ENCODE measurements at regions not wholly inside any gene's neighbourhood (a gene's known extent, or its start where the extent isn't known, plus 50 kb on each side); places are given as distances from the start of the nearest gene placed in this dataset.

DNA sequence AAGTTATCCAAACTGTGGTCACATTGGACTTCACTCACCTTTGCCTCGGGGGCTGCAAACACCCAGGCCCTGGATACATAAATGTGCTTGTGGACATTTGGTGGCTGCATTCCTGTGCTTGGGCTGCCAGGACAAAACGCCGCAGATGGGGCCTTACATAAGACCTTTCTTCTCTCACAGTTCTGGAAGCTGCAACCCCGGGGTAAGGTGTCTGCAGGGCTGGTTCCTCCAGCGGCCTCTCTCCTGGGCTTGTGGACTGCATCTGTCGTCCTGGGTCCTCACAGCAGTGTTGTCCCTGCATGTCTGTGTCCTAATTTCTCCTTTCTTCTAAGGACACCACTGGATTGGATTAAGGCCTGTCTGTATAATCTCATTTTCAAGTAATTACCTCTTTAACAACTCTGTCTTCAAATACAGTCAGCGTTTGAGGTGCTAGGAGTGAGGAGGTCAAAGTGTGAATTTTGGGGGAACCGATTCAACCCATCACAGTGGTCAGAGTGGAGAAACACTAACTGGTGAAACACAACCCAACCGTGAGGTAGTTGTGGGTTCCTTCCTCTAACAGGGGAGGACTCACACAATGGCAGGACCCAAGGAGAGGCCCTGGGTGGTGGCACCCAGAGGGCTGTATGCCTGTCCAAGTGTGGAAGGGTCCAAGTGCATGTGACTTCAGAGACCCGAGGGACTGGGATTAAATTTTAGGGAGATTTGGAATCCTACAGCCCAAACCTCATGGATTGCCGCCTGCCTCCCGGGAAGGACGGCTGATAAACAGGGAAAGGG, 415.6 kb downstream of the IRX2 start:
- H3K9me2 ChIP-seq (replicated peaks; ENCODE audit: low read depth, low read length), result no peaks in the 10 kb centered on the region
- H2AFZ ChIP-seq (ENCODE audit: low read length), result no peak overlapping the region
- no peaks in the 10 kb centered on the region for H4K20me1 ChIP-seq (ENCODE audit: insufficient read depth, low read length, poor library complexity, severe bottlenecking)
- no peaks in the 10 kb centered on the region for H3K36me3 ChIP-seq (ENCODE audit: insufficient read depth, low read length)
- no peaks in the 10 kb centered on the region for H3F3A ChIP-seq (ENCODE audit: low read depth)
- no peak overlapping the region for H3K9ac ChIP-seq (ENCODE audit: low read depth, low read length, poor library complexity, severe bottlenecking)
- H3K79me2 ChIP-seq (ENCODE audit: insufficient read depth, low read length), result no peaks in the 10 kb centered on the region
- H3K4me3 ChIP-seq (ENCODE audit: low read length, poor library complexity, severe bottlenecking), result no peak overlapping the region
- H3K4me2 ChIP-seq (ENCODE audit: low read depth, low read length, poor library complexity, severe bottlenecking), result no peak overlapping the region
- TF ChIP-seq, protein P1, sequence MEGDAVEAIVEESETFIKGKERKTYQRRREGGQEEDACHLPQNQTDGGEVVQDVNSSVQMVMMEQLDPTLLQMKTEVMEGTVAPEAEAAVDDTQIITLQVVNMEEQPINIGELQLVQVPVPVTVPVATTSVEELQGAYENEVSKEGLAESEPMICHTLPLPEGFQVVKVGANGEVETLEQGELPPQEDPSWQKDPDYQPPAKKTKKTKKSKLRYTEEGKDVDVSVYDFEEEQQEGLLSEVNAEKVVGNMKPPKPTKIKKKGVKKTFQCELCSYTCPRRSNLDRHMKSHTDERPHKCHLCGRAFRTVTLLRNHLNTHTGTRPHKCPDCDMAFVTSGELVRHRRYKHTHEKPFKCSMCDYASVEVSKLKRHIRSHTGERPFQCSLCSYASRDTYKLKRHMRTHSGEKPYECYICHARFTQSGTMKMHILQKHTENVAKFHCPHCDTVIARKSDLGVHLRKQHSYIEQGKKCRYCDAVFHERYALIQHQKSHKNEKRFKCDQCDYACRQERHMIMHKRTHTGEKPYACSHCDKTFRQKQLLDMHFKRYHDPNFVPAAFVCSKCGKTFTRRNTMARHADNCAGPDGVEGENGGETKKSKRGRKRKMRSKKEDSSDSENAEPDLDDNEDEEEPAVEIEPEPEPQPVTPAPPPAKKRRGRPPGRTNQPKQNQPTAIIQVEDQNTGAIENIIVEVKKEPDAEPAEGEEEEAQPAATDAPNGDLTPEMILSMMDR (conservative IDR thresholded peaks at IDR 0.05; ENCODE audit: low read length), result no peak
- no peak for TF ChIP-seq EZH2phosphoT487 (IDR thresholded peaks at IDR 0.05; ENCODE audit: borderline replicate concordance)
- no peaks in the 10 kb centered on the region for H3K4me1 ChIP-seq (ENCODE audit: insufficient read depth, low read length, poor library complexity, severe bottlenecking)
- H3K9me3 ChIP-seq (ENCODE audit: insufficient read depth, low read depth, low read length), result no peaks in the 10 kb centered on the region; the same call in 1 of the 2 replicates
- no peaks in the 10 kb centered on the region for H3K27me3 ChIP-seq (ENCODE audit: insufficient read depth, low read length, poor library complexity, severe bottlenecking)

- Histone ChIP-seq H3K4me1 (ENCODE audit: insufficient read depth, low read length, poor library complexity, severe bottlenecking) (no peaks in the 10 kb centered on the region), H3K4me2 (ENCODE audit: low read depth, low read length, poor library complexity, severe bottlenecking) (no peak overlapping the region), H3K36me3 (ENCODE audit: insufficient read depth, low read length) (no peaks in the 10 kb centered on the region), H3F3A (ENCODE audit: low read depth) (no peaks in the 10 kb centered on the region), H3K79me2 (ENCODE audit: insufficient read depth, low read length) (no peaks in the 10 kb centered on the region), H2AFZ (ENCODE audit: low read length) (no peak overlapping the region), H4K20me1 (ENCODE audit: insufficient read depth, low read length, poor library complexity, severe bottlenecking) (no peaks in the 10 kb centered on the region), H3K4me3 (ENCODE audit: low read length, poor library complexity, severe bottlenecking) (no peak overlapping the region), H3K9me3 (ENCODE audit: insufficient read depth, low read depth, low read length) (no peaks in the 10 kb centered on the region; the same call in 1 of the 2 replicates), H3K27me3 (ENCODE audit: insufficient read depth, low read length, poor library complexity, severe bottlenecking) (no peaks in the 10 kb centered on the region), H3K9me2 (replicated peaks; ENCODE audit: low read depth, low read length) (no peaks in the 10 kb centered on the region), H3K9ac (ENCODE audit: low read depth, low read length, poor library complexity, severe bottlenecking) (no peak overlapping the region)
- TF ChIP-seq EZH2phosphoT487 (IDR thresholded peaks at IDR 0.05; ENCODE audit: borderline replicate concordance), result no peak
- TF ChIP-seq, protein P1 (conservative IDR thresholded peaks at IDR 0.05; ENCODE audit: low read length), result no peak
Measured at GRCh38 chr5:2335125-2335732, 416.2 kb downstream of the IRX2 start.

DNA sequence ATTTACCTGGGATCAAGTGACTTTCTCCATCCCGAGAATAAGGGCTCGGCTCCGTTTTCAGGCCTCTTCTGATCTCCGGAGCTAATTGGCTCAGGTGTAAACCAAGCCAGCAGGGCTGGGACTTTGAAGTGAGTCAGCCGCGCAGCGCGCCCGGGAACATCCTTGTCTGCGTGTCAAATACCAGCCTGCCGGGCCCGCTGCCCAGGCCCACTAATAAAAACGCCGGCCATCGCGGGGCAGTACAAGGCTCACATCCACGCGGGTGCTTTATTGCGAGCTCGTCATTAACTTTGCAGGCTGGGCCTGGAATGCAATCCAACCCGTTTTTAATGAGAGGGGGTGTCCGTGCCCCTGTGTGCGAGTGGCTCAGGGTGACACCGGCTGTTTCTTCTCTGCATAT, 416.8 kb downstream of the IRX2 start:
- Histone ChIP-seq H3K4me3 (ENCODE audit: low read length, poor library complexity, severe bottlenecking) (no peak overlapping the region), H3K9me2 (replicated peaks; ENCODE audit: low read depth, low read length) (no peaks in the 10 kb centered on the region), H3K9ac (ENCODE audit: low read depth, low read length, poor library complexity, severe bottlenecking) (no peak overlapping the region), H3K79me2 (ENCODE audit: insufficient read depth, low read length) (no peaks in the 10 kb centered on the region), H4K20me1 (ENCODE audit: insufficient read depth, low read length, poor library complexity, severe bottlenecking) (no peaks in the 10 kb centered on the region), H2AFZ (ENCODE audit: low read length) (no peak overlapping the region), H3K36me3 (ENCODE audit: insufficient read depth, low read length) (no peaks in the 10 kb centered on the region), H3K27me3 (ENCODE audit: insufficient read depth, low read length, poor library complexity, severe bottlenecking) (no peaks in the 10 kb centered on the region), H3K9me3 (ENCODE audit: insufficient read depth, low read depth, low read length) (no peaks in the 10 kb centered on the region; the same call in 1 of the 2 replicates), H3K4me2 (ENCODE audit: low read depth, low read length, poor library complexity, severe bottlenecking) (no peak overlapping the region), H3K4me1 (ENCODE audit: insufficient read depth, low read length, poor library complexity, severe bottlenecking) (no peaks in the 10 kb centered on the region), H3F3A (ENCODE audit: low read depth) (no peaks in the 10 kb centered on the region)
- TF ChIP-seq EZH2phosphoT487 (IDR thresholded peaks at IDR 0.05; ENCODE audit: borderline replicate concordance), result no peak
- TF ChIP-seq, protein P1 (conservative IDR thresholded peaks at IDR 0.05; ENCODE audit: low read length), result no peak

All from Loucy (cell line).